HG03342 (cell line): ENCODE measurements at regions not wholly inside any gene's neighbourhood (a gene's known extent, or its start where the extent isn't known, plus 50 kb on each side); places are given as distances from the start of the nearest gene placed in this dataset.
"Not testable (repeated sequence)": the region's sequence is repeated elsewhere in the genome, so short reads cannot be mapped to it uniquely, and the experiment has no call there.

Experiments
- ATAC-seq: cut with Tn5 transposase; IDR thresholded peaks from one replicate; pipeline ENCODE4 v1.9.1; 2021; ENCODE audit warnings: mild to moderate bottlenecking, moderate library complexity; ENCODE audit not compliant: unreplicated experiment

- no peak for ATAC-seq
Observed at GRCh38 chr22:48783821-48784266, 1043.8 kb downstream of the BRD1 start.

GRCh38 chr22:48782811-48783511, 1044.7 kb downstream of the BRD1 start:
- no peak for ATAC-seq

GRCh38 chr22:48782326-48782725, 1045.3 kb downstream of the BRD1 start:
- no peak for ATAC-seq

GRCh38 chr22:48781868-48782267, 1045.8 kb downstream of the BRD1 start:
- ATAC-seq, result no peak

- ATAC-seq, result no peak
Observed at GRCh38 chr22:48781391-48781790, 1046.3 kb downstream of the BRD1 start.

- no peak for ATAC-seq
Observed at GRCh38 chr22:48780597-48781277, 1046.9 kb downstream of the BRD1 start.

- ATAC-seq, result no peak
Observed at GRCh38 chr22:48779661-48780596, 1047.7 kb downstream of the BRD1 start.

- no peak for ATAC-seq
Observed at GRCh38 chr22:48779211-48779643, 1048.4 kb downstream of the BRD1 start.

- no peak for ATAC-seq
Observed at GRCh38 chr22:48778308-48779195, 1049.1 kb downstream of the BRD1 start.

GRCh38 chr22:48772286-48772907, 1055.3 kb downstream of the BRD1 start:
- ATAC-seq, result no peak

- ATAC-seq, result no peak
Observed at GRCh38 chr22:48765595-48765994, 1062.1 kb downstream of the BRD1 start.

GRCh38 chr22:48761546-48761945, 1066.1 kb downstream of the BRD1 start:
- no peak for ATAC-seq

- ATAC-seq, result no peak
Observed at GRCh38 chr22:48760481-48761390, 1066.9 kb downstream of the BRD1 start.

- ATAC-seq, result no peak
Observed at GRCh38 chr22:48758881-48759875, 1068.5 kb downstream of the BRD1 start.

GRCh38 chr22:48757985-48758561, 1069.6 kb downstream of the BRD1 start:
- ATAC-seq, result no peak

GRCh38 chr22:48757581-48757980, 1070.1 kb downstream of the BRD1 start:
- no peak for ATAC-seq

GRCh38 chr22:48757135-48757534, 1070.5 kb downstream of the BRD1 start:
- not testable (repeated sequence) for ATAC-seq
